ENCODE measurements at regions not wholly inside any gene's neighbourhood (a gene's known extent, or its start where the extent isn't known, plus 50 kb on each side); places are given as distances from the start of the nearest gene placed in this dataset.

GRCh38 chr6:68160348-68160747 lies 474.7 kb upstream of the ADGRB3 start:
- no peak for TF ChIP-seq CTCF (IDR thresholded peaks at IDR 0.05; ENCODE audit: low read depth, low read length)
- no peak for TF ChIP-seq EZH2phosphoT487 (IDR thresholded peaks at IDR 0.05; ENCODE audit: low read depth)
- Histone ChIP-seq H3K4me2 (ENCODE audit: low read length) (no peak overlapping the region), H3K4me3 (ENCODE audit: low read length) (no peak overlapping the region), H3K79me2 (ENCODE audit: low read length) (no peaks in the 10 kb centered on the region), H2AFZ (ENCODE audit: low read depth, low read length) (no peak overlapping the region), H3K4me1 (ENCODE audit: low read length) (no peaks in the 10 kb centered on the region), H3K27me3 (ENCODE audit: low read depth, low read length) (no peaks in the 10 kb centered on the region), H3K9me3 (ENCODE audit: insufficient read depth, low read length) (peaks cover 4% of the 10 kb centered on the region; the same call in 1 of the 2 replicates), H3K36me3 (replicated peaks; ENCODE audit: low read depth, low read length) (no peaks in the 10 kb centered on the region), H3K27ac (ENCODE audit: low read length) (no peak overlapping the region), H4K20me1 (ENCODE audit: insufficient read depth, low read length) (no peaks in the 10 kb centered on the region), H3K9ac (ENCODE audit: low read length) (no peak overlapping the region)

- H2AFZ ChIP-seq (ENCODE audit: low read depth, low read length) = no peak overlapping the region
- H4K20me1 ChIP-seq (ENCODE audit: insufficient read depth, low read length) = no peaks in the 10 kb centered on the region
- no peak overlapping the region for H3K9ac ChIP-seq (ENCODE audit: low read length)
- H3K36me3 ChIP-seq (replicated peaks; ENCODE audit: low read depth, low read length) = no peaks in the 10 kb centered on the region
- H3K4me2 ChIP-seq (ENCODE audit: low read length) = no peak overlapping the region
- no peaks in the 10 kb centered on the region for H3K79me2 ChIP-seq (ENCODE audit: low read length)
- no peaks in the 10 kb centered on the region for H3K27me3 ChIP-seq (ENCODE audit: low read depth, low read length)
- H3K27ac ChIP-seq (ENCODE audit: low read length) = no peak overlapping the region
- H3K4me1 ChIP-seq (ENCODE audit: low read length) = no peaks in the 10 kb centered on the region
- H3K9me3 ChIP-seq (ENCODE audit: insufficient read depth, low read length) = peaks cover under 1% of the 10 kb centered on the region; the same call in 1 of the 2 replicates
- no peak for TF ChIP-seq EZH2phosphoT487 (IDR thresholded peaks at IDR 0.05; ENCODE audit: low read depth)
- no peak for TF ChIP-seq CTCF (IDR thresholded peaks at IDR 0.05; ENCODE audit: low read depth, low read length)
- H3K4me3 ChIP-seq (ENCODE audit: low read length) = no peak overlapping the region
These were observed 475.6 kb upstream of the ADGRB3 start for GRCh38 chr6:68159433-68159832.

- Histone ChIP-seq H3K9me3 (ENCODE audit: insufficient read depth, low read length) (no peaks in the 10 kb centered on the region), H3K27ac (ENCODE audit: low read length) (no peak overlapping the region), H3K4me3 (ENCODE audit: low read length) (no peak overlapping the region), H3K9ac (ENCODE audit: low read length) (no peak overlapping the region), H3K4me1 (ENCODE audit: low read length) (no peaks in the 10 kb centered on the region), H3K4me2 (ENCODE audit: low read length) (no peak overlapping the region), H2AFZ (ENCODE audit: low read depth, low read length) (no peak overlapping the region), H3K27me3 (ENCODE audit: low read depth, low read length) (no peaks in the 10 kb centered on the region), H3K79me2 (ENCODE audit: low read length) (no peaks in the 10 kb centered on the region), H4K20me1 (ENCODE audit: insufficient read depth, low read length) (no peaks in the 10 kb centered on the region), H3K36me3 (replicated peaks; ENCODE audit: low read depth, low read length) (no peaks in the 10 kb centered on the region)
- no peak for TF ChIP-seq CTCF (IDR thresholded peaks at IDR 0.05; ENCODE audit: low read depth, low read length)
- TF ChIP-seq EZH2phosphoT487 (IDR thresholded peaks at IDR 0.05; ENCODE audit: low read depth) = no peak
These were observed 476.8 kb upstream of the ADGRB3 start for GRCh38 chr6:68158256-68158655.

- no peaks in the 10 kb centered on the region for H3K4me1 ChIP-seq (ENCODE audit: low read length)
- H3K27me3 ChIP-seq (ENCODE audit: low read depth, low read length) = no peaks in the 10 kb centered on the region
- H3K9ac ChIP-seq (ENCODE audit: low read length) = no peak overlapping the region
- no peaks in the 10 kb centered on the region for H3K9me3 ChIP-seq (ENCODE audit: insufficient read depth, low read length)
- no peak overlapping the region for H3K4me3 ChIP-seq (ENCODE audit: low read length)
- no peak overlapping the region for H3K27ac ChIP-seq (ENCODE audit: low read length)
- H3K4me2 ChIP-seq (ENCODE audit: low read length) = no peak overlapping the region
- H4K20me1 ChIP-seq (ENCODE audit: insufficient read depth, low read length) = no peaks in the 10 kb centered on the region
- H3K79me2 ChIP-seq (ENCODE audit: low read length) = no peaks in the 10 kb centered on the region
- no peaks in the 10 kb centered on the region for H3K36me3 ChIP-seq (replicated peaks; ENCODE audit: low read depth, low read length)
- H2AFZ ChIP-seq (ENCODE audit: low read depth, low read length) = no peak overlapping the region
- no peak for TF ChIP-seq EZH2phosphoT487 (IDR thresholded peaks at IDR 0.05; ENCODE audit: low read depth)
- TF ChIP-seq CTCF (IDR thresholded peaks at IDR 0.05; ENCODE audit: low read depth, low read length) = no peak
These were observed 490.4 kb upstream of the ADGRB3 start for GRCh38 chr6:68144667-68145066.
